Gastroesophageal sphincter (tissue), 3 donors: ENCODE measurements at regions not wholly inside any gene's neighbourhood (a gene's known extent, or its start where the extent isn't known, plus 50 kb on each side); places are given as distances from the start of the nearest gene placed in this dataset.

ENCODE experiments used
- EP300 ChIP-seq: sonication (generic); formaldehyde crosslinking; IDR thresholded peaks from one replicate; pipeline ENCODE4 v1.6.1; 2017; ENCODE audit warnings: antibody characterized with exemption, mild to moderate bottlenecking
- POLR2A ChIP-seq, 2 donors: fragments of 450-650 bp; IDR thresholded peaks; one replicate each; pipeline ENCODE4 v1.6.1; 2017; ENCODE audit warnings: antibody characterized with exemption in 2 of 2, mild to moderate bottlenecking in 2 of 2, moderate library complexity in 1 of 2
- TF ChIP-seq, protein P1 (sequence below), 4 experiments: fragments of 200-600 bp in 2 of 4; fragments of 450-650 bp in 2 of 4; sonication (generic) in 1 of 4; IDR thresholded peaks; one replicate each; pipeline ENCODE4 v1.5.1; 2017 to 2019; ENCODE audit warnings: antibody characterized with exemption in 4 of 4, mild to moderate bottlenecking in 2 of 4, moderate library complexity in 2 of 4

DNA sequence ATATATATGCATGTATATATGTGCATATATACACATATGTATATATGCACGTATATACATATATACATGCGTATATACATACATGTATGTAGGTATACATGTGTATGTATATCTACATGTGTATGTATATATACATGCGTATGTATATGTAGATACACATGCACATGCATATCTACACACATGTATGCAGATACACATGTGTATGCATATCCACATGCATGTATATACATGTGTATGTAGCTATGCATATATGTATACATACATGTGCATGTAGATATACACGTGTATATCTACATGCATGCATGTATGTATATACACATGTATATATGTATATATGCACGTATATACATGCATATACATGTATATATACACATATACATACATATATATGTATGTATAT, 95.8 kb upstream of the STEAP4 start:
- TF ChIP-seq POLR2A (IDR thresholded peaks at IDR 0.05) = no peak
- TF ChIP-seq EP300 = no peak
- TF ChIP-seq, protein P1, sequence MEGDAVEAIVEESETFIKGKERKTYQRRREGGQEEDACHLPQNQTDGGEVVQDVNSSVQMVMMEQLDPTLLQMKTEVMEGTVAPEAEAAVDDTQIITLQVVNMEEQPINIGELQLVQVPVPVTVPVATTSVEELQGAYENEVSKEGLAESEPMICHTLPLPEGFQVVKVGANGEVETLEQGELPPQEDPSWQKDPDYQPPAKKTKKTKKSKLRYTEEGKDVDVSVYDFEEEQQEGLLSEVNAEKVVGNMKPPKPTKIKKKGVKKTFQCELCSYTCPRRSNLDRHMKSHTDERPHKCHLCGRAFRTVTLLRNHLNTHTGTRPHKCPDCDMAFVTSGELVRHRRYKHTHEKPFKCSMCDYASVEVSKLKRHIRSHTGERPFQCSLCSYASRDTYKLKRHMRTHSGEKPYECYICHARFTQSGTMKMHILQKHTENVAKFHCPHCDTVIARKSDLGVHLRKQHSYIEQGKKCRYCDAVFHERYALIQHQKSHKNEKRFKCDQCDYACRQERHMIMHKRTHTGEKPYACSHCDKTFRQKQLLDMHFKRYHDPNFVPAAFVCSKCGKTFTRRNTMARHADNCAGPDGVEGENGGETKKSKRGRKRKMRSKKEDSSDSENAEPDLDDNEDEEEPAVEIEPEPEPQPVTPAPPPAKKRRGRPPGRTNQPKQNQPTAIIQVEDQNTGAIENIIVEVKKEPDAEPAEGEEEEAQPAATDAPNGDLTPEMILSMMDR (IDR thresholded peaks at IDR 0.05) = no peak
